ENCODE measurements at regions not wholly inside any gene's neighbourhood (a gene's known extent, or its start where the extent isn't known, plus 50 kb on each side); places are given as distances from the start of the nearest gene placed in this dataset.

- no peak for DNase-seq
These were observed 369.0 kb downstream of the ARHGEF28 start for GRCh38 chr5:73994963-73995362.

Measured in activated CD8-positive, alpha-beta memory T cell treated with anti-CD3 and anti-CD28 coated beads, Interleukin-2, amount 50 U/mL, for 4 hours (primary cell).